KMS-11 (cell line): ENCODE measurements at regions not wholly inside any gene's neighbourhood (a gene's known extent, or its start where the extent isn't known, plus 50 kb on each side); places are given as distances from the start of the nearest gene placed in this dataset.

Source experiments
- H2AFZ ChIP-seq: fragments of 200-600 bp; sonication (generic); 2 replicates; pipeline ENCODE4 v1.6.1; 2016; ENCODE audit warnings: antibody characterized with exemption, mixed run types, low read depth
- H3K27ac ChIP-seq: fragments of 200-600 bp; sonication (generic); 2 replicates; pipeline ENCODE4 v1.6.1; 2016; ENCODE audit warnings: mild to moderate bottlenecking, mixed run types
- H3K27me3 ChIP-seq: fragments of 200-600 bp; sonication (generic); 2 replicates; pipeline ENCODE4 v1.6.1; 2017; ENCODE audit warnings: mild to moderate bottlenecking, low read depth, mixed run types, moderate library complexity; ENCODE audit not compliant: insufficient read depth
- H3K36me3 ChIP-seq: fragments of 200-600 bp; sonication (generic); 2 replicates; pipeline ENCODE4 v1.6.1; 2017; ENCODE audit warnings: mild to moderate bottlenecking, mixed run types; ENCODE audit not compliant: insufficient read depth
- H3K4me1 ChIP-seq: fragments of 200-600 bp; sonication (generic); 2 replicates; pipeline ENCODE4 v1.6.1; 2016; ENCODE audit warnings: mild to moderate bottlenecking, low read depth, mixed run types; ENCODE audit not compliant: poor library complexity, severe bottlenecking
- H3K4me2 ChIP-seq: fragments of 200-600 bp; sonication (generic); 2 replicates; pipeline ENCODE4 v1.7.0; 2016; ENCODE audit warnings: mild to moderate bottlenecking, mixed run types
- H3K4me3 ChIP-seq: fragments of 200-600 bp; sonication (generic); IDR thresholded peaks from 2 replicates; pipeline ENCODE4 v1.6.1; 2017; ENCODE audit warnings: low read depth, low read length, mixed read lengths; ENCODE audit not compliant: insufficient read depth
- H3K79me2 ChIP-seq: fragments of 200-600 bp; sonication (generic); 2 replicates; pipeline ENCODE4 v1.6.1; 2016; ENCODE audit warnings: low read depth, mixed run types; ENCODE audit not compliant: insufficient read depth
- H3K9ac ChIP-seq: fragments of 200-600 bp; sonication (generic); 2 replicates; pipeline ENCODE4 v1.6.1; 2016; ENCODE audit warnings: mild to moderate bottlenecking, mixed run types
- H4K20me1 ChIP-seq: fragments of 200-600 bp; sonication (generic); 2 replicates; pipeline ENCODE4 v1.6.1; 2016; ENCODE audit warnings: mild to moderate bottlenecking, mixed run types; ENCODE audit not compliant: insufficient read depth
- TF ChIP-seq, protein P1 (sequence below): fragments of 200-600 bp; sonication (generic); conservative IDR thresholded peaks from 2 replicates; pipeline ENCODE4 v1.6.1; 2017; ENCODE audit warnings: low read depth, mild to moderate bottlenecking, antibody characterized with exemption, low read length, moderate library complexity, mixed read lengths

DNA sequence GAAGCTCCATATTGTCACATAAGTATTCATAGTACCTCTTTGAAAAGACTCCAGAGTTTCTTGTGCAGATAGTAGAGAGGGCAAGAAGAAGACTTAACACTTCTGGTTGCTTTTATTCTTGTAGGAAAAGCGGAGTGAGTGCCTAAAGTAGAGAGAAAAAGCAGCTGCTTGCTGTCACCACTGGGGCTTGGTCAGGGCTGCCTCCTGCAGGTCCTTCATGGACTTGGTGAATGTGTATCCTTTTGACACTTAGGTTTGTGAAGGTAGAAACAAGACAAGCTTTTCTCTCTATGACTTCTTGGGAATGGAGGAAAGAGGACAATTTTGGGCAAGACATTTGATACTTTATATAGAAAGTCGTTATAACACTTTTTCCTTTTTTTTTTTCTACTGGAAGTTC lies 312.8 kb upstream of the FANCL start:
- no peaks in the 10 kb centered on the region for H4K20me1 ChIP-seq
- no peaks in the 10 kb centered on the region for H3K36me3 ChIP-seq
- H2AFZ ChIP-seq, result no peak overlapping the region
- H3K4me3 ChIP-seq, result no peak overlapping the region
- no peaks in the 10 kb centered on the region for H3K79me2 ChIP-seq
- H3K27ac ChIP-seq, result no peak overlapping the region
- H3K4me2 ChIP-seq, result no peak overlapping the region
- H3K27me3 ChIP-seq, result no peaks in the 10 kb centered on the region
- TF ChIP-seq, protein P1, sequence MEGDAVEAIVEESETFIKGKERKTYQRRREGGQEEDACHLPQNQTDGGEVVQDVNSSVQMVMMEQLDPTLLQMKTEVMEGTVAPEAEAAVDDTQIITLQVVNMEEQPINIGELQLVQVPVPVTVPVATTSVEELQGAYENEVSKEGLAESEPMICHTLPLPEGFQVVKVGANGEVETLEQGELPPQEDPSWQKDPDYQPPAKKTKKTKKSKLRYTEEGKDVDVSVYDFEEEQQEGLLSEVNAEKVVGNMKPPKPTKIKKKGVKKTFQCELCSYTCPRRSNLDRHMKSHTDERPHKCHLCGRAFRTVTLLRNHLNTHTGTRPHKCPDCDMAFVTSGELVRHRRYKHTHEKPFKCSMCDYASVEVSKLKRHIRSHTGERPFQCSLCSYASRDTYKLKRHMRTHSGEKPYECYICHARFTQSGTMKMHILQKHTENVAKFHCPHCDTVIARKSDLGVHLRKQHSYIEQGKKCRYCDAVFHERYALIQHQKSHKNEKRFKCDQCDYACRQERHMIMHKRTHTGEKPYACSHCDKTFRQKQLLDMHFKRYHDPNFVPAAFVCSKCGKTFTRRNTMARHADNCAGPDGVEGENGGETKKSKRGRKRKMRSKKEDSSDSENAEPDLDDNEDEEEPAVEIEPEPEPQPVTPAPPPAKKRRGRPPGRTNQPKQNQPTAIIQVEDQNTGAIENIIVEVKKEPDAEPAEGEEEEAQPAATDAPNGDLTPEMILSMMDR, result 0 out of 2 replicates have a peak, but pooled peaks have one; percentile 15
- H3K9ac ChIP-seq, result no peak overlapping the region
- no peaks in the 10 kb centered on the region for H3K4me1 ChIP-seq

DNA sequence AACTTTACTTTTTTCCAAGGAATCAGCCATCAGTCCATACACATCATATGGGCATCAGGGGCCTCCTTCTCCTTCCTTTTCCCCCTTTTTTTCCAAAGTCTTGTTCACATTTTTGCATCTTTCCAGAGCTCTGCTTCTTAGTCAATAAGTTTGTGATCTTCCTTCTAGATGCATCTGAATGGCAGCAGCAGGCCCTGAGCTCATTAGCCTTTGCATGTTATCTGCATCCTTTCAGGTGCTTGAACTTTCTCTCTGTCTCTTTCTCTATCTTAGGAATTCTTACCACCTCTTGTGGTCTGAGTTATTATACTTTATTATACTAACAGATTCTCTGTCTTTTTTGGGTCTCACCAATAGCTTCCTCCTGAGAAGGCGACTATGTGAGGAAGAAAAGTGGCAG lies 312.4 kb upstream of the FANCL start:
- no peaks in the 10 kb centered on the region for H3K36me3 ChIP-seq
- H3K4me2 ChIP-seq, result no peak overlapping the region
- TF ChIP-seq, protein P1, result no peak
- H3K27me3 ChIP-seq, result no peaks in the 10 kb centered on the region
- H4K20me1 ChIP-seq, result no peaks in the 10 kb centered on the region
- H3K27ac ChIP-seq, result no peak overlapping the region
- H3K4me1 ChIP-seq, result no peaks in the 10 kb centered on the region
- H3K79me2 ChIP-seq, result no peaks in the 10 kb centered on the region
- H3K4me3 ChIP-seq, result no peak overlapping the region
- no peak overlapping the region for H2AFZ ChIP-seq
- H3K9ac ChIP-seq, result no peak overlapping the region

DNA sequence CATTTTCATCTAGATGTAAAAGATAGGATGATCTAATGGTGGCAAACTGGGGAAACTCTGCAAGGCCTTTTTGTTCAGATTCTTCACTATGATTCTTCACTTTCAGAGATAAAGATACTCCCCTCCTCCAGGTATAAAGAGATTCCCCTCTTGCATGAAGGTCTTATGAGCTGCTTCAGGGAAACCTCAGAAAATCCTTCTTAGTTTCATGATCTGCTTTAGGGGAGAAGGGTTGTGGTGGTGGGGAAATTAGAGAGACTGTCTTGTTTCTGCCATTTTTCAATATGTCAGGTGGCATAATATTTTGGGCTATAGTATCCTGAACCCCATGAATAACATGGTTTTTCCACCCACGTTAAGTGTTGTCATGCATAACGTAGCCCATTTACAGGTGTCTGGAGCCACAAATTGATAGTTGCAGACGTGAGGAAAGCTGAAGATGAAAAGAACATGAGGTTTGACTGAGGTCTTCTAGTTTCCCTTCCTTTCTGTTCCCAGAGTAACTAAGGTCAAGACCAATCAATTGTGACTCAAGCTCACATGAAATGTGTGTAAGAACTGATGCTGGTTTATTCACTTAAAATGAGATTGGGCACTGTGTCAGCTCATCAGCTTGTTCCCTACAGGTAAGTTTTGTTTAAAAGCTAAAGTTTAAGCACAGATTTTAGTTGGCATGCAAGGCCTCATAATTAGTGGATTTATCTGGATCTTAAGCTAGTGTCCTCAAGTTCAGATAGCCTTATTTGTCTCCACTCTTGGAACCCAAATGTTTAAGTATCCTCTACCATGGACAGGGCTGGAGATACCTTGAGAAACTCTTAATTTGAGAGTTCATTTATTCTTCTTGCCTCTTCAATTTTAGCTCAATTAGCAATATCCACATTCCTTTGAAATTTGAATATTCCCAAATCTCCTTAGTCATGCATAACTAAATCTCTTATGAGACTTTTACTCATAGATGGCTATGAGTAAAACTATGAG lies 304.5 kb upstream of the FANCL start:
- no peak overlapping the region for H3K4me3 ChIP-seq
- H3K4me2 ChIP-seq, result no peak overlapping the region
- H2AFZ ChIP-seq, result no peak overlapping the region
- no peak overlapping the region for H3K27ac ChIP-seq
- no peaks in the 10 kb centered on the region for H4K20me1 ChIP-seq
- no peaks in the 10 kb centered on the region for H3K27me3 ChIP-seq
- H3K36me3 ChIP-seq, result no peaks in the 10 kb centered on the region
- H3K79me2 ChIP-seq, result no peaks in the 10 kb centered on the region
- TF ChIP-seq, protein P1, result no peak
- H3K9ac ChIP-seq, result no peak overlapping the region
- H3K4me1 ChIP-seq, result no peaks in the 10 kb centered on the region

DNA sequence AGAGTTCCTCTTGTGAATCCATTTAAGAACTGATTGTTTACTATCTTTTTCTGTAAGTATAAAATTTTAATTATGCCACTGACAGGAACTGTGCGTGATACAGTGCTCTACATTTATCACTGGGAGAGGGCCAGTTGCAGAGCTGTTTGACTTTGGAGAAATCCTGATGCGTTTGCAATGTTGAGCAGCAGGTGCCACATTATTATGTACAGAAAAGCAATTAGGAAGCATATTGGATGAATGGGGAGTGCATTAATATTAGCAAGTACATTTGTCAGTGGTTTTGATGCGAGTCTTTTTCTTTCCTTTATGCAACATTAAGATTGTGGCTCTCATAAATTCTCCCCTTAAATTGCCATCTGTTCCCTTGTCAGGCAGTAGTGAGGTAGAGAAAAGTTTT lies 302.3 kb upstream of the FANCL start:
- H2AFZ ChIP-seq, result no peak overlapping the region
- no peak overlapping the region for H3K4me2 ChIP-seq
- H3K79me2 ChIP-seq, result no peaks in the 10 kb centered on the region
- no peaks in the 10 kb centered on the region for H4K20me1 ChIP-seq
- no peak overlapping the region for H3K4me3 ChIP-seq
- TF ChIP-seq, protein P1, result no peak
- no peak overlapping the region for H3K27ac ChIP-seq
- no peak overlapping the region for H3K9ac ChIP-seq
- no peaks in the 10 kb centered on the region for H3K27me3 ChIP-seq
- no peaks in the 10 kb centered on the region for H3K4me1 ChIP-seq
- H3K36me3 ChIP-seq, result no peaks in the 10 kb centered on the region
